ENCODE measurements at regions not wholly inside any gene's neighbourhood (a gene's known extent, or its start where the extent isn't known, plus 50 kb on each side); places are given as distances from the start of the nearest gene placed in this dataset.

DNA sequence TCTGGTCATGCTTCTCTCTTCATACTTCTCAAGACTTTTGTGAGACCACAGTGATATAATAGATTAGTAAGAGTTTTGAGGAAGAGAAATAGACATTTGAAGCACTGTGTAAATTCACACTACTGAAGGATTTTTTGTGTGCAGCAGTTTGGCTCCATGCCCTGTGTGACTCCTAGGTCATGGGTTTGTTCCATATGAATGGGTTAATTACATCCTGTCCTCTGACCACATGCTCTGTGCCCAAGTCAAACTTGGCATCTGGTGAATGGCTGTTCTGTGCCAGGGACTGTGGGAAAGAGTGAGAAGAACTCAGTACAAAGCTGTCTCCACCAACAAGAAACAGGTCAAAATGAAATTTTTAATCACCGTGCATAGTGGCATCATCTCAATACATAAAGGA lies 304.0 kb downstream of the LNPK start:
- H3K4me1 Mint-ChIP-seq (ENCODE audit: low read depth), result no peaks in the 10 kb centered on the region
- H3K4me3 Mint-ChIP-seq (ENCODE audit: low read depth), result no peak overlapping the region
- H3K27me3 Mint-ChIP-seq, result no peaks in the 10 kb centered on the region
- H3K36me3 Mint-ChIP-seq (ENCODE audit: insufficient read depth), result no peaks in the 10 kb centered on the region
- H3K27ac Mint-ChIP-seq, result no peak overlapping the region
- TF ChIP-seq, protein P1, sequence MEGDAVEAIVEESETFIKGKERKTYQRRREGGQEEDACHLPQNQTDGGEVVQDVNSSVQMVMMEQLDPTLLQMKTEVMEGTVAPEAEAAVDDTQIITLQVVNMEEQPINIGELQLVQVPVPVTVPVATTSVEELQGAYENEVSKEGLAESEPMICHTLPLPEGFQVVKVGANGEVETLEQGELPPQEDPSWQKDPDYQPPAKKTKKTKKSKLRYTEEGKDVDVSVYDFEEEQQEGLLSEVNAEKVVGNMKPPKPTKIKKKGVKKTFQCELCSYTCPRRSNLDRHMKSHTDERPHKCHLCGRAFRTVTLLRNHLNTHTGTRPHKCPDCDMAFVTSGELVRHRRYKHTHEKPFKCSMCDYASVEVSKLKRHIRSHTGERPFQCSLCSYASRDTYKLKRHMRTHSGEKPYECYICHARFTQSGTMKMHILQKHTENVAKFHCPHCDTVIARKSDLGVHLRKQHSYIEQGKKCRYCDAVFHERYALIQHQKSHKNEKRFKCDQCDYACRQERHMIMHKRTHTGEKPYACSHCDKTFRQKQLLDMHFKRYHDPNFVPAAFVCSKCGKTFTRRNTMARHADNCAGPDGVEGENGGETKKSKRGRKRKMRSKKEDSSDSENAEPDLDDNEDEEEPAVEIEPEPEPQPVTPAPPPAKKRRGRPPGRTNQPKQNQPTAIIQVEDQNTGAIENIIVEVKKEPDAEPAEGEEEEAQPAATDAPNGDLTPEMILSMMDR (IDR thresholded peaks at IDR 0.05; ENCODE audit: unreplicated experiment), result no peak
- no peaks in the 10 kb centered on the region for H3K9me3 Mint-ChIP-seq (ENCODE audit: low read depth)
- DNase-seq (ENCODE audit: low spot score, unreplicated experiment), result no peak

DNA sequence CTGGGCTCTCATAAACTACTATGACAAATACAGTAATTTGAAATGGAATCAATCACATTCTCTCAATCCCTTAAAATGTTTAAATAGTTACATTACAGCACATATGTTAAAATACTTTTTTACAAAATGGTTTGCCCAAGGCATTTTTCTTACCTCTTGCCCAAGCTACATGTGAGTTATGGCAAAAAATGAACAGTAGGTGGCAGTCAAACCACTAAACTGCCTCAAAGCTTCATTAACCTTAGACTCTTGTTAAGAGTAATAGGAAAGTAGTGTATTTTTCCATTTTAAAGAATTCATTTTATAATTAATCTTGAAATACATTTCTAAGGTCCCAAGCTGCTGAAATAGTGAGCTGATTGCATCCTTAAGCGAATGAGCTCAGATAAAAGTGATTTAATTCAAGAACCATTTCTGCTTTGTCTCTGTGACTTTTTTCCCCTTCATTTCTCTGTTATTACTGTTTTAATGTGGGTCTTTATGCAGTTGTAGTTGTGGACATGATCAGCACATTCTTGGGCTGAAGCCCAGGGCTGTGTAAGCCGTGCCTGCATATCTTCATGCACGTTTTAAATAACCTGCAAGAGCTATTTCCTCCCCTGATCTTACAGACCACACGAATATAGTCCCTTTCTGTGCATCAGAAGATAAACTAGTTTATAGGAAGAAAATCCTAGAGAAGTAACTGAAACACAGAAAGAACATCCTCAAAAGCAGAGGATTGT lies 311.8 kb downstream of the LNPK start:
- H3K4me1 Mint-ChIP-seq (ENCODE audit: low read depth), result no peaks in the 10 kb centered on the region
- no peak overlapping the region for H3K27ac Mint-ChIP-seq
- peak; percentile 21 for DNase-seq (ENCODE audit: low spot score, unreplicated experiment)
- H3K9me3 Mint-ChIP-seq (ENCODE audit: low read depth), result no peaks in the 10 kb centered on the region
- TF ChIP-seq, protein P1 (IDR thresholded peaks at IDR 0.05; ENCODE audit: unreplicated experiment), result peak; percentile 84
- H3K27me3 Mint-ChIP-seq, result peaks cover 7% of the 10 kb centered on the region
- H3K4me3 Mint-ChIP-seq (ENCODE audit: low read depth), result no peak overlapping the region
- H3K36me3 Mint-ChIP-seq (ENCODE audit: insufficient read depth), result no peaks in the 10 kb centered on the region

DNA sequence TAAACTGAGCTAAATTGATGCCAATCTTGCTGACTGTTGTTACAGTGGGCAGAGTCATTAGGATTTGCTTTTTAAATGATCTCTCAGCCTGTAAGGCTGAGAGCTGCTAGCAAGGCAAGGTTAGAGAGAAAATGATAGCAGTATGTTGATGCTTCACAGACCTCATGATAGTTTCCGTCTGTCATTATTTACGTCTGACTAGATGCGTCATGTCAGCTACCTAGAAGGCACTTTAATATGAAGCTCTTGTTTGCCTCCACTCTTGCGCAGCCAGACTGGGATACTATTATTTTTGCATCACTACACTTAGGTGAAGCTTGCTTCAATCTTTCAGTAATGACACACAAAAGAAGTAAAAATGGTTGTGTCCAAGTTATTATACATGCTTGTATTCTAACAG lies 313.8 kb downstream of the LNPK start:
- peaks cover 7% of the 10 kb centered on the region for H3K27me3 Mint-ChIP-seq
- no peak for DNase-seq (ENCODE audit: low spot score, unreplicated experiment)
- no peaks in the 10 kb centered on the region for H3K36me3 Mint-ChIP-seq (ENCODE audit: insufficient read depth)
- TF ChIP-seq, protein P1 (IDR thresholded peaks at IDR 0.05; ENCODE audit: unreplicated experiment), result no peak
- no peak overlapping the region for H3K27ac Mint-ChIP-seq
- H3K4me3 Mint-ChIP-seq (ENCODE audit: low read depth), result no peak overlapping the region
- H3K4me1 Mint-ChIP-seq (ENCODE audit: low read depth), result no peaks in the 10 kb centered on the region
- H3K9me3 Mint-ChIP-seq (ENCODE audit: low read depth), result no peaks in the 10 kb centered on the region

DNA sequence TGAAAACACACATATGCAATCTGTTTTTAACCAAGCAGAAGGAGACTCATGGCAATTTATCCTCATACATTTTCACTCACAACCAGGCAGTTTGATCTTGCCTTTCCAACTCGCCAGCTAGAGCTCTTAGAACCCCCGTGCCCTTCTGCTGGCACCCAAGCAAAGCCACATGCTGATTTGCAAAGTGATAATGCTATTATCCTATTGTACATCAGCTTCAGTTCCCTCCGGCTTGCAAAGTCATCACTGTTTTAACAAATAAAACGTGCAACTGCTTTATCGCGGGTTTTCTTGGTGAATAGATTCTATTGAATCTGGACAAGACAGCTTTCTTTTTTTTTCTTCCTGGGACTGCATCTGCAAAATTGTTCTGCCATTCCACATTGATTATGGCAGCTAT lies 314.6 kb downstream of the LNPK start:
- H3K27me3 Mint-ChIP-seq, result peaks cover 7% of the 10 kb centered on the region
- no peak for DNase-seq (ENCODE audit: low spot score, unreplicated experiment)
- no peak overlapping the region for H3K27ac Mint-ChIP-seq
- H3K4me3 Mint-ChIP-seq (ENCODE audit: low read depth), result no peak overlapping the region
- no peaks in the 10 kb centered on the region for H3K9me3 Mint-ChIP-seq (ENCODE audit: low read depth)
- TF ChIP-seq, protein P1 (IDR thresholded peaks at IDR 0.05; ENCODE audit: unreplicated experiment), result no peak
- H3K36me3 Mint-ChIP-seq (ENCODE audit: insufficient read depth), result no peaks in the 10 kb centered on the region
- no peaks in the 10 kb centered on the region for H3K4me1 Mint-ChIP-seq (ENCODE audit: low read depth)

DNA sequence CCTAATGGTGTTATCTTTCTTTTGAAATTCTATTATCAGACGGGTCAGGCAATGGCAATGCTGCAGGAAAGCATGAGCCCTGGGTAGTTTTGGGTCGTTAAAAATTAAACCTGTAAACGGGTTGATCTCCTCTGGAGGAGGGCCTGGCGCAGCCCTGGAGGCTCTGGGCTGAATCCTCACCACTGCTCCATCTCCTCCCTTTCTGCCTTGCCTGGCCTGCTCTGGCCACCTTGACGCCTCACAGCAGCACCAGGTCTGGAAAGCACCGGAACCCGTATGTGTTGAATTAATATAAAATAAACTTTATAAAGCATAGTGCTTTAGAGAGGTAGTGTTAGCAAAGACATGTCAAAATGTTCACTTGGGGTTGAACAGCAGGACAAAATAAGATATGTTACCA lies 316.1 kb downstream of the LNPK start:
- no peaks in the 10 kb centered on the region for H3K9me3 Mint-ChIP-seq (ENCODE audit: low read depth)
- DNase-seq (ENCODE audit: low spot score, unreplicated experiment), result no peak
- H3K27me3 Mint-ChIP-seq, result peaks cover 7% of the 10 kb centered on the region
- H3K27ac Mint-ChIP-seq, result no peak overlapping the region
- TF ChIP-seq, protein P1 (IDR thresholded peaks at IDR 0.05; ENCODE audit: unreplicated experiment), result no peak
- H3K4me1 Mint-ChIP-seq (ENCODE audit: low read depth), result no peaks in the 10 kb centered on the region
- H3K4me3 Mint-ChIP-seq (ENCODE audit: low read depth), result no peak overlapping the region
- H3K36me3 Mint-ChIP-seq (ENCODE audit: insufficient read depth), result no peaks in the 10 kb centered on the region

All from progenitor cell of endocrine pancreas (in vitro differentiated cells).